Activated CD4-positive, alpha-beta T cell treated with anti-CD3 and anti-CD28 coated beads, Interleukin-10, Interleukin-2, amounts not matched to agents 100 ng/mL and 50 ng/mL, durations not matched to agents 16 hours and 8 hours (primary cell): ENCODE measurements at regions not wholly inside any gene's neighbourhood (a gene's known extent, or its start where the extent isn't known, plus 50 kb on each side); places are given as distances from the start of the nearest gene placed in this dataset.
"Not testable (repeated sequence)": the region's sequence is repeated elsewhere in the genome, so short reads cannot be mapped to it uniquely, and the experiment has no call there.

Experiments
- DNase-seq: peaks from one replicate; pipeline ENCODE4 v3.0.0-alpha.2; 2020

DNA sequence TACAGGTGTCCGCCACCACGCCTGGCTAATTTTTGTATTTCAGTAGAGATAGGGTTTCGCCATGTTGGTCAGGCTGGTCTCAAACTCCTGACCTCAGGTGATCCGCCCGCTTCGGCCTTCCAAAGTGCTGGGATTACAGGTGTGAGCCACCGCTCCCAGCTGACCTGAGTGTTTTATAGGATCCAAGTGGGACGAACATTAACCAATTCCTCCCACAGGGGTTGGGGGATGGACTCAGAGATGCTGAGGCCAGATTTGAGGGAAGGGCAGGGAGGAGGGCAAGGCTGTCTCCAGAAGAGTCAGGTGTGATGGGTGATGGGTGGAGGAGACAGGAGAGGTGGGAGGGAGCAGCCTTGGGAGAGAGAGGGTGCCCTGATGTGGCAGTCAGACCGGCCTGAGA lies 65.0 kb upstream of the SMAD6 start:
- DNase-seq: not testable (repeated sequence)

DNA sequence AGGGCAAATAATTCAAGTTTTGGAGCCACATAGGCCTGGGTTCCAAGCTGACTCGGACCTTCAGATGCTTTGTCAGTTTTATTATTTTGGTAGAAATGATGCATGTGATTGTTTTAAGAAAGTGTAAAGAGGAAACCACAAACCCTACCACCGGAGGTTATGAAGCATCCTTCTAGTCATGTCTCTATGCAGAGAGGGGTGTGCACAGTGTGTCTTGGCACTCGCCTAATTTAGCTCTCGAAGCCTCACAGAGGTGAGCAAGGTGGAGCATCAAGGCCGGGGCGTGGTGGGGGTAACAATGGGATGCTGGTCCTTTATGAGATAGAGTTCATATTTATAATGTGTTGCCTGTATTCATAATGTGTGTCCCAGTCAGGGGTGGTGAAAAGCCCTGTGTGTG lies 63.7 kb upstream of the SMAD6 start:
- DNase-seq: peak; percentile 59

DNA sequence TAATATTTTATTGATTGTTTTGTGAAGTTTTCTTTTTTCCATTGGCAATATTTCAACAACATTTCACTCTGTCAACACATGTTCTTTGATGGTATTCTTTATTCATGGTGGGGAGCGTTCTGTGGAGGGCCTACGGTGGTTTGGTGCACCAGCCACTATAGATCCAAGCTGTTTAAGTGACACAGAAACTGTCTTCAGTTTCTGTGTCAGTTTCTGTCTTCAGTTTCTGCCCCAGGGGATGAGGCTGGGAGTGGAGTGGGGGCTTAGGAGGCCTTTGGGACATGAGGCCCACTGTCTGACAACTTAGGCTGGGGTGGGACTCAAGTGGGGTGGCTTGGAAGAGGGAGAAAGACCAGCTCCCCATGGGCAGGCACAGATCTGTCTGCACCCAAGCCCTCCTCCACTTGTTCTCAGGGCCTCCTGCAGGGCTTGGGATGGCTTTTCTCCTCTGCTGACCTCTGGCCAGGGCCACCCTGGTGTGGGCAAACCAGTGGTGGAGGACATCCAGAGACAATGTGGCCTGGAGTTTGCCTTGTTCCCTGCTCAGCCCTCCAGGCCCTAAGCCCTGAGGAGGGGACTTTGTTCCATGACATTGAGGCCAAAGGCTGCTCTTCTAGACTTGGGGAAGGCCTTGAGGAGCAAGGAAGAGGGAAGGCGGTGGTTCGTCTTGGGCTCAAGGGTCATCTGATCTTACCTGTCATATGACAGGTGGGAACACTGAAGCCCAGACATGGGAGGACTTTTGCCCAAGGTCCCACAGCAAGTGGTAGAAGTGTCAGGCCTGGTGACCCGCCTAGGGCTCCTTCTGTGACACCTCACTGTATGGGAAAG lies 60.3 kb upstream of the SMAD6 start:
- no peak for DNase-seq

DNA sequence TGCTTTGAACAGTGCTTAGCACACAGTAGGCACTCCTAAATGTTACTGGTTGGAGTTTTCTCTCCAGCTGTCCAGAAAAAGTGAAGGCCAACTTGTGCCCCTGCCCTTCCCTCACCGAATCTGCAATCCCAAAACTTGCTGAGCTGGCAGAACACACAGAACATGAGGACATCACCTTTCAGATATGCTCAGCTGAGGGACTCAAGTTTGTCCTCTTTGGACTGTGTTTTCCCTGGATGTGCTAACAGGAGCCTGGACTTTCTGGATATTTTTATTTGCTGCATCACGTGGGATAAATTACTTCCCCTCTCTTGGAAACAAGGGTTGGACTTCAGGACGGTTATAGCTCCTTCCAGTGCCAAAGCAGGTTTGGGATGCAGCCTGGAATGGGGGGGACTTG lies 59.5 kb upstream of the SMAD6 start:
- DNase-seq: no peak

DNA sequence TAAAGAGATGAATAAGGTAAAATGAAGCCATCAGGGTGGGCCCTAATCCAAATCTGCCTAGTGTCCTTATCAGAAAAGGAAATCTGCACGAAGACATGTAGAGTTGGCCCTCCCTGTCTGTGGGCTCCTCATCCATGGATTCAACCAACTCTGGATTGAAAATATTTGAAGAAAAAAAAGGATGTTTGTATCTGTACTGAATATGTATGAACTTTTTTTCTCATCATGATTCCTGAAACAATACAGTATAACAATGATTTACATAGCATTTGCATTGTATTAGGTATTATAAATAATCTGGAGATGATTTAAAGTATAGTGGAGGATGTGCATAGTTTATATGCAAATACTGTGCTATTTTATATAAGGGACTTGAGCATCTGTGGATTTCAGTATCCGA lies 59.0 kb upstream of the SMAD6 start:
- no peak for DNase-seq

DNA sequence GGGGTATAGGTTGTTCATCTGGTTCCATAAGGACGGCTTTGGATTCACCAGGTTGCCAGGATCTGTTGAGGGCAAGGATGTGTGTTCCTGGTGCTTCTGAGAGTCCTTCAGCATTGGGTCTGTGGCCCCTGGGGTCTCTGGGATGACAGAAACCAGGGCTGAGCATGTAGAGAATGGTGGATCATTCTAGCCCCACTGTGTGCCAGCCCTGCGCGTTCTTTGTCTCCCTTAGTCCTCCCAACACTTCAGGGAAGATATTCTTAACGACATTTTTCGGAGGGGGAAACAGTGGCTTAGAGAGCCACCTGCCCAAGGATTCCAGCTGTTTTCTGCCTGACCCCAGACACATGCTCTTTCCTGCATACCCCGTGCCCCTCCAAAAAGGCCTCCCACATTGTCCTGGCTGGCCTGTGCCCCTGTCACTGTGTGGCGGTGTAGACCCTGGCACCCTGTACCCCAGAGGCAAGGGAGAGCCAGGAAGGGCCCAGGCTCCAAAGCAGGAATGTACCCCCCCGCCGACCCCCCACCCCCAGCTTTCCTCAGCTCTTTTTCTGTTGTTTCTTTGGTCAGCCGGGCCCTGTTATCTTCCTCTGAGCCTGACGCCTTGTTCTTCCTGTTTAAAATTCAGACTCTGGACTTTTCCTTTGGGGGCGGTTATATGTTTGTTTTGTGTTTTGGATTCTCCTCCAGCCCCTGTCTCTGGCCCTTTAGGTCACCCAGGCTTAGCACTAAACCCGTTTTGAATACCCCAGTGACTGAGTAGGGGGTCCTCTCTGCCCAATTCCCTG lies 57.8 kb upstream of the SMAD6 start:
- no peak for DNase-seq

DNA sequence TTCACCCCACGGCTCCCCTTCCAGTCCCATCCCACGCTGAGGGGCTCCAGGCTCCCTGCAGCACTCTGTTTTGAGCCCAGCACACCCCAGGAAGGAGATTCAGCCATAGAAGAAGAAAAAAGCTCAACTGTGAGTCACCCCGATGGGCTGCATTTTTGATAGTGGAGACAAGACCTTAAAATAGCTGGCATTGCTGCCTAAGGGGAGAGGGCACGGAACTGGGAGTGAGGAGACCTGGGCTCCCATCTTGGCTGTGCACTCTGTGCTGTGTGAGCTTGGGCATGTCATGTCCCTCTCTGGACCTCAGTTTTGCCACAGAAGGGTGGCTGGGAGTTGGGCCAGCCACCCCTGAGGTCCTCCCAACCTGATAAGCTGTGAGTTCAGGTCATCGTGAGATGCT lies 57.2 kb upstream of the SMAD6 start:
- DNase-seq: no peak

DNA sequence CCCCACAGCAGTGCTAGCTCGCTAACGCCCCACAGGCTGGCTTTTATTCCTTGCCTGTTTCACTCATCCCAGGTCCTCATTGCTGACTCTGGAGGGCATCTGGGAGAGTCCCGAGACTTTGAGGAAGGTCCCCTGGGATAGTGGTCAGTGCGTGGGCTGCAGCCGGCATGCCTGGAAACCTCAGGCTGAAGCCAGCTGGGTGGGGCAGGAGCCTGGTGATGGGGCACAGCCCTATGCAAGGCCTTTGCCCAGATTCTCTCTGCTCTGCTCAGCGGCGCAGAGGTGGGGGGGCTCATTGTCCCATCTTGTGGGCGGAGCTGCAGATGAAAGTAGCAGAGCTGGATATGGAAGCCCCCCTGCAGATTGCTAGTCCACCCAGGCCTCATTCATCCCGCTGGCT lies 55.7 kb upstream of the SMAD6 start:
- no peak for DNase-seq

DNA sequence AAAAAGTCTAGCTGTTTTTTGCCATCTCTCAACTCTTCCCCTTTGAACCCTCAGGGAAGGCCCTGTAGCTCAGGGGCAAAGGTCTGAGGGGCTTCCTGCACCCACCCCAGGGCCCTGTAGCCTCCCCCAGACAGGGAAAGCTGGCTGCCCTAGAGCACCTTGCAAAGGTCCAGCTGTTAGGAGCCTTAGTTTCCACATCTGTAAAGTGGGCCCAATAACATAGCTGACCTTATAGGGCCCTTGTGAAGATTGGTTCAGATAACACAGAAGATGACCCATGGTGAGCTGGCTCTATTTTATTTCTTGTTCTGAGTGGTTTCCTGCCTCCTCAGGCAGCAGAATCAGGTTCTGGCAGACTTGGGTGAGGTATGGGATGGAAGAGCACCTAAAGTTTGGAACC lies 55.2 kb upstream of the SMAD6 start:
- DNase-seq: no peak

DNA sequence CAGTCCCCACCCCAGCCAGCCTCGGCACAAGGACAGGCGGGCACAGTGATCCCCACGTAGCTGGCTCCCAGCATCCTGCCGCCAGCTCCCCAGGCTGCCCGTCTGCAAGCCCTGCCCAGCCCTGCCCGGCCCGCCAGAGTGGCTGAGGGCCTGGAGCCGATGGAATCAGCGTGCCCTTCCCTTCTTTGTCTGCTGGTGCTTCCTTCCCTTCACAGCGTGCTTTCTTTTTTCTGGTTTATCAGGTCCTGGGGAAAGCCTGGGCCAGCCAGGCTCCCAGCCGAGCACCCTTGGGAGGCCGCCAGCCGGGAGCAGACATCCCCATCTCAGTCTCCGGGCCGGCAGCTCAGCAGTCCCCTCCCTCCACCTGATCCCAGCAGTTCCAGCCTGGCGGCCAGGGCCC lies 54.7 kb upstream of the SMAD6 start:
- DNase-seq: no peak

DNA sequence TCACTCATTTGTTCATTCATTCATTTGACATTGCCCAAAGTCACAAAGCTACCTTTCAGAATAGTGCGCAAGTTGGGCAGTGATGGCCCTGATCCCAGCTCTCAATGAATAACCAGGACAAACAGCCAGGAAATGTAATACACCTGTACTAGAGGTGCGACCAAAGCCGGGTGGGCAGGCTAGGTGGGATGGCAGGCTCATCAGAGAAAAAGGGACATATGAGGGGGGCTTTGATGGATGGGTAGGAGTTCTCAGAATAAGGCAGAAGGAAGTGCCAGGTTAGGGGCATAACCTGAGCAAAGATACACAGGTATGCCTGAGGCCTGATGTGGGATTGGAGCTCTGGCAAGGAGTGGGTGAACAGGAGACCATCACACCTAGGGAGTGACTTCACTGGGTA lies 53.4 kb upstream of the SMAD6 start:
- no peak for DNase-seq

DNA sequence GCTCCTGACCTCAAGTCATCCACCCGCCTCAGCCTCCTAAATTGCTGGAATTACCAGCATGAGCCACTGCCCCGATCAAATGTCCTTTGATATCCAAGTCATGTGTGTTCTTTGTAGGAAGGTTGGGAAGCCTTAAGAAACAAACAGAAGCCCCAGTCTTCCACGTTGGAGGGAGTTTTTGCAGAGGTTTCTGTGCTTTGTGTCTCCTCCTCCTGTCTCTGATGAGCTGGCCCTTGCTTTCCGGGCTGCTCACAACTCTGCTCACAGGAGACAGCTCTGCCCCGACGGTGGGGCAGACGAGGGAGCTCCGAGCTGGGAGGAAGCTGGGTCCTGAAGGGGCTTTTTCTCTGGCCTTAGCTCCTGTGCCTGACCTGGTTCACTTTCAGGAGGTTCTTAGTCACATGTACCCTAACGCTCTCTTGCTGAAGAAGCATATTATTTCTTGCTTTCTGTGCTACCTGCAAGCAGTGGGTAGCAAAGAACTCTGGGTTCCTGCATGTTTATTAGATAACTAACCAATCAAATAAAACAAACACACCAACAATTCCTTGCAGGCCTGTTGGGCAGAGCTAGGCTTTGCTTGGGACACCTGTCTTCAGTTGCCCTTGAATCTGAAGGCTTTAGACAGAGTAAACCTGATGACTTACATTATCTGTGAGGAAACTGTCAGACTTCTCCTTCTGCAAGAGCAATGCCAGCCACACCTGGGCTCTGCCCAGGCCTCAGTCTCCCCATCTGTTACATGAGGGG lies 52.6 kb upstream of the SMAD6 start:
- DNase-seq: no peak

DNA sequence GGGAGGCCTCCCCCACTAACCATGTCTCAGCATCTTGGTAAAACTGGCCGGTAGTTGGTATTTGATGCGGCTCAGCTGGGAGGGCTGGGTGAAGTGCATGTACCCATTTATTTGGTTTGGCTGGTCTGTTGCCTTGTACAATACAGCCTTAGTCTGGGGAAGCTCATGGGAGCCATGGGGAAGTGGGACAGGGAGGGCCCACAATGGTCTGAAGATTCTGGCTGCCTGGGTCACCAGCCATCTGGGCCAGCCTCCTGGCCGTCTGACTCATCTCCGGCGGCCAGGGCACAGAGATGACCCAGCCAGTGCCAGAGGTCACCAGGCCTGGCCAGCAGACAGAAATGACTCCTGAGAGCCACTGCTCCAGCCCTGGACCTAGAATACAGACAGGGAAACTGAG lies 51.6 kb upstream of the SMAD6 start:
- no peak for DNase-seq

DNA sequence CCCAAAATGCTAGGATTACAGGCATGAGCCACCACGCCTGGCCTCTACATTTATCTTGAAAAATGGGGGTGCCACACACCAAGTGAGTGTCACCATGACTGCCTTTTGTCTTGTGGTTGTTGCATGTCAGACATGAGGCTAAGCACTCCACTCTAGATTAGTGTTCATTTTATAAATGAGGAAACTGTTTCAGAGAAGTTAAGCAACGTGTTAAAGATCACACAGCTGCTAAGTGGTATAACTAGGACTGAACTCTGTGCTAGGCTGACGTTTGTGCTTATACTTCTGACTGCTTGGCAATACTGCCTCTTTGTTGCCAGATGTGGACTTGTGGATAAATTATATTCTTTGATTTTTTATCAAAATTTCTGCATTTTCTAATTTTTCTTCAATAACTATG lies 50.8 kb upstream of the SMAD6 start:
- DNase-seq: no peak

DNA sequence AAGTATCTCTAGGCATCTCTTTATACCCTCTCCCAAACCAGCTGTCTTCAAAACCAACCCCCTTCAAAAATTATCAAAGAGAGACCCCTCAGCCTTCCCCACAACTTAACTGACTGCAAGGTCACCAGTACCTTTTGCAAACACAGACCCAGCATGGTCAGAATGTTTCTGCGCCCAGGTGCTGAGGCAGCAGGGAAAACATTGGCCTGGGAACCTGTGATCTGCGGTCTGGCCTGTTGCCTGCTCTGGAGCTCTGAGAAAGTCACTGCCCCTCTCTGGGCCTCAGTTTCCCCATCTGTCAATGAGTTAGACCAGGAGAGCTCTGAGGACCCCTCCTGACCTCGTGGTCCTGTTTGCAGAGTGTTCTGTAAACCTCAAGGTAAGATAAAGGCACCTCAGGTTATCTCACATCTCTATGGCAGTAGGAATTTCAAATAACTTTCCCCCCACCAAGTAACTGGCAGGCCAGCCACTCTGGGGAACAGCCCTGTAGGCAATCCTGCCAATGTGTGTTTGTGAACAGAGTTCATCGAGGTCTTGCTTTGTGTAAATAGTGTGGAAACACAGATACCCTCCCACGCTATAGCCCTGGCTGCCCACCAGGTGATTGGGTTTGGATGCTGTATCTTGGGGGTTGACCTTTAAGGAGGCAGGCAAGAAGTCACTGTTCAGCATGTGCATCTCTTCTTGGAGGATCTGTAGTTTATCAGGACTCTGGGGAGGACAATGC lies 50.0 kb upstream of the SMAD6 start:
- DNase-seq: no peak
